Small intestine (tissue), 7 donors: ENCODE measurements at regions not wholly inside any gene's neighbourhood (a gene's known extent, or its start where the extent isn't known, plus 50 kb on each side); places are given as distances from the start of the nearest gene placed in this dataset.

Source experiments
- DNase-seq, 2 donors: peaks; one replicate each; pipeline versions ENCODE4 v3.0.0 to v3.0.0-alpha.2; 2013
- FAIRE-seq: peaks from 2 replicates; lab custom pipeline; 2012; peaks lifted over from hg19 to GRCh38; lab: Jason Lieb, UNC
- H3K27ac ChIP-seq, 3 donors: one replicate each; pipeline ENCODE4 v1.5.1; 2013; ENCODE audit warnings: low read length in 2 of 3, mild to moderate bottlenecking in 2 of 3, control low read depth in 1 of 3, inconsistent platforms in 1 of 3, low read depth in 1 of 3, moderate library complexity in 1 of 3
- H3K27me3 ChIP-seq, 3 donors: one replicate each; pipeline ENCODE4 v1.6.1; 2013; ENCODE audit warnings: low read length in 3 of 3, inconsistent platforms in 1 of 3; ENCODE audit not compliant: control insufficient read depth in 3 of 3, insufficient read depth in 3 of 3
- H3K36me3 ChIP-seq, 3 donors: one replicate each; pipeline ENCODE4 v1.6.1; 2013; ENCODE audit warnings: low read length in 3 of 3, inconsistent platforms in 1 of 3, low read depth in 1 of 3, mild to moderate bottlenecking in 1 of 3, moderate library complexity in 1 of 3; ENCODE audit not compliant: control insufficient read depth in 3 of 3, insufficient read depth in 2 of 3
- H3K4me1 ChIP-seq, 3 donors: one replicate each; pipeline ENCODE4 v1.6.1; 2013; ENCODE audit warnings: low read length in 2 of 3, inconsistent platforms in 1 of 3, low read depth in 1 of 3, mild to moderate bottlenecking in 1 of 3, moderate library complexity in 1 of 3; ENCODE audit not compliant: control insufficient read depth in 3 of 3, insufficient read depth in 2 of 3
- H3K4me3 ChIP-seq, 3 donors: one replicate each; pipeline ENCODE4 v1.5.1; 2013; ENCODE audit warnings: low read length in 3 of 3, control low read depth in 1 of 3, inconsistent platforms in 1 of 3, low read depth in 1 of 3, mild to moderate bottlenecking in 1 of 3, moderate library complexity in 1 of 3
- H3K9me3 ChIP-seq, 2 donors: one replicate each; pipeline ENCODE4 v1.6.1; 2013; ENCODE audit warnings: low read depth in 1 of 2, low read length in 1 of 2; ENCODE audit not compliant: control insufficient read depth in 2 of 2, insufficient read depth in 1 of 2
- WGBS, 3 donors: extraction: QIAGEN DNeasy Blood & Tissue Kit; methylation state at CpG; one replicate each; pipeline ENCODE4 v1.1.7; 2013; 5-methylcytosine and 5-hydroxymethylcytosine counted together
- donor health status: healthy with polysubstance abuse.
- donor health status: control.
- donor health status: control.
- donor health status: Bipolar disorder and iron deficiency.
- donor health status: healthy.

DNA sequence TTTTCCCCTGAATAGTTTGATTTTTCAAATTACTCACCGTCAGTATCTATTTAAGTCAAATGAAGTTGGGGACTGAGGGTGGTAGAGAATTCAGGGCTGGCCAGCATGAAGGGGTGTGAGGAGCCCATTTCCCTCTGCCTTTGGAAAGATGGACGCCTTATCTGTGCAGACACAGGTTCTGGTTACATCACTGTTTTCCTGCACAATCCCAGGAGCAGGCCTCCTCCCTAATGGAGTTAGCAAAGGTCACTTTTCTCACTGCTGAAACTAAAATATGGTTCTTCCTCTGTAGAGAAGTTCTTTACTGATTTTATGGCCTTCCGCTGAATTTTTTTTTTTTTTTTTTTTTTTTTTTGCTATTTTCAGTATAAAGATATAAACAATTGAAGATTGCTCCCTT is 69.1 kb downstream of the FOXD1 start:
- DNase-seq (no peak), FAIRE-seq (no peak)
- 61 to 87% (median 79%) methylated on average over 3 of the region's 3 CpGs for WGBS, 3 donors
- Histone ChIP-seq H3K4me1 (peaks cover 0 to 11% (median 0%) of the 10 kb centered on the region in 3 donors), H3K4me3 (no peak overlapping the region), H3K9me3 (peaks cover 0 to 10% of the 10 kb centered on the region in 2 donors), H3K27me3 (peaks cover 8 to 80% (median 42%) of the 10 kb centered on the region in 3 donors), H3K27ac (no peak overlapping the region), H3K36me3 (no peaks in the 10 kb centered on the region)

DNA sequence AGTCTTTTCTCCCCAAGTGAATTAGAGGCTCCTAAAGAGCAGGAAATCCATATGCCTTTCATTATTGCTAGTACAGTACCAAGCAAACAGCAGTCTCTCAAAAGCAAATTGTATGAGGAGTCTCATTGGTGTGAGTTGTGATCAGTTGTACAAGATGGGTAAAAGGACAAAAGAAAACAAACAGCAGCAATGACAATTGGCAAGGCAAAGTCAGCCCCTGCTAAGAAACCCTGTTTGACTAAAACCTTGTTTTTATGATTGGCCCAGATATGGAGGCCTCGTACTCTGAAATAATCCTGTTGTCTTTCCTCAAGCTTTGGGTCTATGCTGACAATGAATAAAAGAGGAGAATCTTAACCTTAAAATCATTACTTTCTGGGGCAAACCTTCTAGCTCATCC is 69.8 kb downstream of the FOXD1 start:
- H3K9me3 ChIP-seq: peaks cover 0 to 10% of the 10 kb centered on the region in 2 donors
- FAIRE-seq (no peak), DNase-seq (no peak)
- H3K27ac ChIP-seq: no peak overlapping the region
- peaks cover 8 to 81% (median 42%) of the 10 kb centered on the region in 3 donors for H3K27me3 ChIP-seq
- no peak overlapping the region for H3K4me3 ChIP-seq
- H3K4me1 ChIP-seq: peaks cover 0 to 11% (median 0%) of the 10 kb centered on the region in 3 donors
- whole genome bisulfite sequencing, 3 donors: 88 to 92% (median 91%) methylated on average over 1 of the region's 1 CpG
- no peaks in the 10 kb centered on the region for H3K36me3 ChIP-seq

DNA sequence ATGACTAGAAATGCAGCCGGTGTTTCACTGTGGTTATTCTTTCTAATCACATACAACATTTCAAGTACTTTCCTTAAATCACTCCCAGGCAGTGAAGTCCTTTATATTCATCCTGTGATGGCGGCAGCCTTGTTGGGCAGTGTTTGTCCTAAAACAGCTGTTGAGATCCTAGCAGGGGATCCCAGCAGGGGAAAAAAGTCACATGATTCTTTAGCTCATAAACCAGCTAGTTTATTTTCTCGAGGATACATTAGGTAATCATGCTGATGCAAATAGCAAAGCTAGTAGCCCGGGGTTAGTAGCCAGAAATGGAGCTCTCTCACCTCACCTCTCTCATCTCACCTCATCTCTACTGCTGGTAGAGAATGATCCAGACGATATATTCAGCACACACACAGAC is 70.5 kb downstream of the FOXD1 start:
- H3K4me1 ChIP-seq: peaks cover 0 to 11% (median 0%) of the 10 kb centered on the region in 3 donors
- H3K9me3 ChIP-seq: peaks cover 0 to 10% of the 10 kb centered on the region in 2 donors
- no peak overlapping the region for H3K27ac ChIP-seq
- FAIRE-seq (no peak), DNase-seq (no peak)
- peaks cover 8 to 76% (median 38%) of the 10 kb centered on the region in 3 donors for H3K27me3 ChIP-seq
- WGBS, 3 donors: 25 to 35% (median 30%) methylated on average over 5 of the region's 5 CpGs
- H3K4me3 ChIP-seq: no peak overlapping the region
- H3K36me3 ChIP-seq: no peaks in the 10 kb centered on the region

DNA sequence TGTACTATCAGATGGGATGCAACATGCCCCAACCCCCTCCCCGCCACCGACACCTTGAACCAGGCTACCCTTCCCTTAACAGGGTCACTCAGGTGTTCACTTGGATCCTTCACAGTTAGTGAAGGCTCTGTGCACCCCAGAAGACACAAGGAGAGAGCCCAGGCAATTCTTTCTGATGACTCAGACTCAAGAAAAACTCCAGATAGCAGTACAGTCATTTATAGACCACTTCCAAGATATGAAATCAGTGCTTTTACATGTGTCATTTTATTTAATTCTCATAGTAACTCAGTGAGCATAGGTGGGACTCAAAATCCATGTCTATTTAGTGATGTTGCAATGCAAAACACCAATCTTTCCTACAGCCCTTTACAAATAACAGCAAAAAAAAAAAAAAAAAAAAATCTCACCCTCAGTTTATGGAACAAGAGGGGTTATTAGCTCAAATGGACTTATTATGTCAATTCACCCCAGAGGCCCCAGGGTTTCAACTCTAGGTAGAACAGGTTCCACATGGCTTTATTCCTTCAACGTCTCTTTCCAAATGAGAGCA is 71.9 kb downstream of the FOXD1 start:
- FAIRE-seq (no peak), DNase-seq (no peak)
- Histone ChIP-seq H3K36me3 (no peaks in the 10 kb centered on the region), H3K27me3 (peaks cover 7 to 71% (median 31%) of the 10 kb centered on the region in 3 donors), H3K4me1 (peaks cover 0 to 3% (median 0%) of the 10 kb centered on the region in 3 donors), H3K9me3 (peaks cover 0 to 4% of the 10 kb centered on the region in 2 donors), H3K27ac (no peak overlapping the region), H3K4me3 (no peak overlapping the region)
- WGBS, 3 donors: 61 to 81% (median 63%) methylated on average over 3 of the region's 3 CpGs

DNA sequence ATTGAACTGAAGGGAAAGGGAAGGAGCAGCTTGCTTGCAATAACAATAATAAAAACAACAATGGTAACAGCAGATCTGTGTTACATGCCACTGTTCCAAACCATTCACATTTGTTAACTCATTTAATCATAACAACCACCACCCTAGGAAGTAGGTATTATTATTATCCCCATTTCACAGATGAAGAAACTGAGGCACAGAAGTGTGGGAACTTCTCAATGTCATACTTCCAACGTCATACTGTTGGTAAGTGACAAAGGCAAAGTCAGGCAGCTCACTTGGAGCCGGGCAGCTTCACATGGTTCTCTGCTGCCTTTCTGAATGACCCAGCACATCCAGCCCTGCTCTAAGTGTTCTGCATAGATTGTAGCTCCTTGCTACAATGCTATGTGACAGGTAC is 72.6 kb downstream of the FOXD1 start:
- FAIRE-seq: no peak
- no peaks in the 10 kb centered on the region for H3K36me3 ChIP-seq
- no peak overlapping the region for H3K27ac ChIP-seq
- peaks cover 0 to 3% of the 10 kb centered on the region in 2 donors for H3K9me3 ChIP-seq
- H3K4me3 ChIP-seq: no peak overlapping the region
- 62 to 84% (median 65%) methylated on average over 2 of the region's 2 CpGs for WGBS, 3 donors
- H3K4me1 ChIP-seq: no peaks in the 10 kb centered on the region
- H3K27me3 ChIP-seq: peaks cover 2 to 70% (median 24%) of the 10 kb centered on the region in 3 donors
- DNase-seq: no peak

DNA sequence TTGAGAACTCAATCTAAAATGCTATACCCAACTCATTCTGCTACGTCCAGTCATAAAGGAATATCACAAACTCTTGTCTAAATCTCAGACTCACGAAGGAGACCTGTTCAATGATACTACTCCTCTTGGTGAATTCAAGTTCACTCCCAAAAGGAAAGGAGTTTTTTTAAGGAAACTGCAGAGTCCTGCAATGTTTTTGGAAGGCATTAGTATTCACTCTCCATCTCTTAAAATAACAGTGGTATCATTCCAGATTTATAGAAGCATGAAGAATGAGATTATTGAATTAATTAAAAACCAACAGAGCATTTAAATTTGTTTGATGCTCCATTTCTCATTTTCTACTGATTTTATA is 73.4 kb downstream of the FOXD1 start:
- no peak for FAIRE-seq
- Histone ChIP-seq H3K4me1 (no peaks in the 10 kb centered on the region), H3K27ac (no peak overlapping the region), H3K27me3 (peaks cover 2 to 68% (median 19%) of the 10 kb centered on the region in 3 donors), H3K9me3 (no peaks in the 10 kb centered on the region), H3K4me3 (no peak overlapping the region), H3K36me3 (no peaks in the 10 kb centered on the region)
- 81 to 88% (median 81%) methylated on average over 2 of the region's 2 CpGs for WGBS, 3 donors
- no peak for DNase-seq

DNA sequence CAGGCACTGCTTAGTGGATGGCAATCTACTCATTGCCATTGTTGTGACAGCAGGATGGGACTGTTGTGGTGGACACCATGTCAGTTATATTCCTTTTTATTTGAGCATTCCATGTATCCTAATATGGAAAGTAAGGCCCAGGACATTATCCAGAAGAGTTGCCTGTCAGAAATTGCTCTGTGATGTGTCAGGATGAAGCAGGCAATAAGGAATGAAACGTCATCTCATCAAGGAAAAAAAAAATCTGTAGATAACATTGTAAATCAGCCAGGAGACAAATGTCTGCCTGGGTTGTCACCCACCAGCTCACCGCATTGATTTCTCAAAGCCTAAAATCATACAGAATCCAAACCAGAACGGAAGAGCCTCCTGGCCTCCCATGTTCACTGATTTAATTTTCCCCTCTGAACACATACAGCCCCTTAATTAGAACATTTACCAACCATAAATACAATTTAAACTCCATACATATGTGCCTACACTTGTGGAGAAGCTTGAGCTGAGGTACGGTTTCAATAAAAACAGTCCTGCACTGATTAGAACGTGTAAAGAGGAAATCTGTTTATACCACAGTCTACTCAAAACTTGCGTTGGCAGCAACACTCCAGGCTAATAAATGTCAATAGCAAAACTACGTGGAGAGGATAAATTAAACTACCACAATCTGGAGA is 73.9 kb downstream of the FOXD1 start:
- Histone ChIP-seq H3K27me3 (peaks cover 2 to 68% (median 15%) of the 10 kb centered on the region in 3 donors), H3K36me3 (no peaks in the 10 kb centered on the region), H3K4me1 (no peaks in the 10 kb centered on the region), H3K27ac (no peak overlapping the region), H3K4me3 (no peak overlapping the region), H3K9me3 (no peaks in the 10 kb centered on the region)
- 55 to 62% (median 61%) methylated on average over 7 of the region's 7 CpGs for WGBS, 3 donors
- DNase-seq: no peak
- no peak for FAIRE-seq

DNA sequence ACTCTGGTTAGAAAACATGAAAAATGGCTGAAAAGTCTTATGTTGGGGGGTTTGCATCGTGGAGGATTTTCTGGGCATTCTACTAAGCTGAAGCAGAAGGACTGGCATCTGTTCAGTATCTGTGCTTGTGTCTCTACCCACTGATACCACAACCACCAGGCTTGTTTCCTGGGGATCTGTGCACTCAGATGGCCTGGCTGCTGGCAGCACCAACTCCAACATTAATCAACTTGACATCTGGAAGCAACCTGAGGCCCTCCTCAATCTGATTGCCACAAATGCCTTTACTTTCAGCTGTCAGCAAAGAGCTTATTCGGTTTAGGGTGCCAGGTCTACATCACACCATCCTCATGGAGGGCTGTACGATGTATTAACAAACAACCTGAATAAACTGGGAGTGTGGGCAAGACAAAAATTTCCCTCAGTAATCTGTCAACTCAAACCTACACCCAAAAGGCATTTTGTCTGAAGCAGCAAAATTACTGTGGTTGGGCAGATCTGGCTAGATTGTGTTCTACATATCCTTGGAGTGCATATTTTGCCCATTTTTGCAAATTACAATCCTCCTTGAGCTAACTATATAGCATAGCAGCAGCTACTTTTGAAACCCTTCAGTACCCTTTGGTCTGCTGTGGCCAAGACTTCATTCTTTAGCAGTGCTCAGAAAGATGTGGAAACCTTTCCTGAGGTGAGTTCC is 74.6 kb downstream of the FOXD1 start:
- Histone ChIP-seq H3K27me3 (peaks cover 2 to 62% (median 16%) of the 10 kb centered on the region in 3 donors), H3K36me3 (no peaks in the 10 kb centered on the region), H3K4me1 (no peaks in the 10 kb centered on the region), H3K9me3 (no peaks in the 10 kb centered on the region), H3K27ac (no peak overlapping the region), H3K4me3 (no peak overlapping the region)
- FAIRE-seq: no peak
- 81 to 82% (median 82%) methylated on average over 3 of the region's 3 CpGs for WGBS, 3 donors
- no peak for DNase-seq
